K562 (cell line): ENCODE measurements at regions not wholly inside any gene's neighbourhood (a gene's known extent, or its start where the extent isn't known, plus 50 kb on each side); places are given as distances from the start of the nearest gene placed in this dataset.

Source experiments
- CTCF ChIP-seq, 3 experiments: IDR thresholded peaks in 2 of 3; conservative IDR thresholded peaks in 1 of 3; 2 replicates each; pipeline ENCODE4 v1.5.1; 2011 to 2012; ENCODE audit warnings: low read length in 3 of 3, mild to moderate bottlenecking in 3 of 3, control low read depth in 2 of 3, improper control_type of control experiment in 1 of 3, inconsistent platforms in 1 of 3, low read depth in 1 of 3, mixed read lengths in 1 of 3, moderate library complexity in 1 of 3; ENCODE audit not compliant: insufficient read depth in 2 of 3
- ELK3 ChIP-seq: fragments of 450-650 bp; formaldehyde crosslinking; IDR thresholded peaks from 2 replicates; pipeline ENCODE4 v1.4.0; 2020; ENCODE audit warnings: mild to moderate bottlenecking
- ILF3 ChIP-seq: fragments of 450-650 bp; IDR thresholded peaks from 2 replicates; pipeline ENCODE4 v1.6.1; 2018; ENCODE audit warnings: antibody characterized with exemption, mild to moderate bottlenecking, moderate library complexity, borderline replicate concordance
- RNF219 ChIP-seq: fragments of 250-450 bp; sonication (Bioruptor Pico); IDR thresholded peaks from 2 replicates; pipeline ENCODE4 v1.5.0; 2022; ENCODE audit warnings: mild to moderate bottlenecking
- TEAD1 ChIP-seq, 2 experiments: fragments of 450-650 bp in 1 of 2; sonication (generic) in 1 of 2; formaldehyde crosslinking; IDR thresholded peaks; 2 replicates each; pipeline versions ENCODE4 v1.4.0 to v1.8.0; 2020 to 2022; ENCODE audit warnings: mild to moderate bottlenecking in 2 of 2, missing genetic modification reagents in 1 of 2
- ZNF24 ChIP-seq: fragments of 450-650 bp; IDR thresholded peaks from 2 replicates; pipeline ENCODE4 v1.6.1; 2016

GRCh38 chr20:52569201-52569600, 377.6 kb upstream of the ZFP64 start:
- TF ChIP-seq CTCF (IDR thresholded peaks at IDR 0.05 in 2 of 3, conservative IDR thresholded peaks at IDR 0.05 in 1 of 3; ENCODE audit: insufficient read depth in 2 of 3, low read depth in 1 of 3, low read length in 3 of 3), result no peak
- TF ChIP-seq ELK3 (CRISPR knock-in tag), result no peak
- TF ChIP-seq ZNF24, result no peak
- no peak for TF ChIP-seq ILF3
- no peak for TF ChIP-seq TEAD1 (CRISPR knock-in tag; IDR thresholded peaks at IDR 0.05)
- no peak for TF ChIP-seq RNF219 (CRISPR knock-in tag)
